ENCODE measurements at regions not wholly inside any gene's neighbourhood (a gene's known extent, or its start where the extent isn't known, plus 50 kb on each side); places are given as distances from the start of the nearest gene placed in this dataset.

GRCh38 chr9:96173640-96174039 lies 128.3 kb downstream of the HSD17B3 start:
- TF ChIP-seq TAF1 (IDR thresholded peaks at IDR 0.05; ENCODE audit: low read depth): no peak
- TF ChIP-seq RAD21 (IDR thresholded peaks at IDR 0.05; ENCODE audit: low read depth): no peak
- no peak for TF ChIP-seq CEBPB (IDR thresholded peaks at IDR 0.05)
- TF ChIP-seq EGR1 (IDR thresholded peaks at IDR 0.05): no peak

- TF ChIP-seq FOXM1 (IDR thresholded peaks at IDR 0.05; ENCODE audit: borderline replicate concordance, low read depth): no peak
- no peak for TF ChIP-seq CREB1 (IDR thresholded peaks at IDR 0.05; ENCODE audit: low read depth)
- TF ChIP-seq ZBTB7A (IDR thresholded peaks at IDR 0.05; ENCODE audit: low read depth): no peak
- TF ChIP-seq RAD21 (IDR thresholded peaks at IDR 0.05; ENCODE audit: low read depth): no peak
- no peak for TF ChIP-seq CEBPB (IDR thresholded peaks at IDR 0.05)
- TF ChIP-seq TCF12 (IDR thresholded peaks at IDR 0.05; ENCODE audit: low read depth): no peak
- no peak for TF ChIP-seq YY1 (IDR thresholded peaks at IDR 0.05; ENCODE audit: low read depth)
- TF ChIP-seq USF1 (IDR thresholded peaks at IDR 0.05): no peak
- TF ChIP-seq REST (IDR thresholded peaks at IDR 0.05; ENCODE audit: low read depth): no peak
- no peak for TF ChIP-seq NFIC (IDR thresholded peaks at IDR 0.05)
- TF ChIP-seq MAX (IDR thresholded peaks at IDR 0.05): no peak
- no peak for TF ChIP-seq EGR1 (IDR thresholded peaks at IDR 0.05)
- no peak for TF ChIP-seq EP300 (IDR thresholded peaks at IDR 0.05; ENCODE audit: borderline replicate concordance)
These were observed 129.2 kb downstream of the HSD17B3 start for GRCh38 chr9:96172797-96173196.

DNA sequence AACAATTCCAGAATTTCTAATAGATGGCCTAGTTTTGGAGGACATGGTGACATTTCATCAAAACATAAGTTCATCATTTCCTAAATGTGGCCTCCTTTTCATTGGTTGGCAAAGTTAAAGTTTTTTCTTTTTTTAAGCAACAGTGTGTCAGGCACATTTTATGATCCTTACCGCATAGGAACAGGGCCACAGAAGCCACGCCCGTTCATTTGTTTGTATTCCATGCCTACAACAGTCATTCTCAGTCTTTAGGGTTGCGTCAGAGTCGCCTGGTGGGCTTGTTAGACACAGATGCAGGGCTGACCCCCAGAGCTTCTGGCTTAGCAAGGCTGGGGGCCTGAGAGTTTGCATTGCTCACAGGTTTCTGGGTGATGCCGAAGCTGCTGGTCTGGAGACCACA lies 130.2 kb downstream of the HSD17B3 start:
- no peak for TF ChIP-seq NFIC (IDR thresholded peaks at IDR 0.05)
- TF ChIP-seq EP300 (IDR thresholded peaks at IDR 0.05; ENCODE audit: borderline replicate concordance): no peak
- no peak for TF ChIP-seq USF1 (IDR thresholded peaks at IDR 0.05)
- TF ChIP-seq FOXM1 (IDR thresholded peaks at IDR 0.05; ENCODE audit: borderline replicate concordance, low read depth): no peak
- no peak for TF ChIP-seq CEBPB (IDR thresholded peaks at IDR 0.05)
- TF ChIP-seq TEAD4 (IDR thresholded peaks at IDR 0.05): no peak
- TF ChIP-seq EGR1 (IDR thresholded peaks at IDR 0.05): no peak
- no peak for TF ChIP-seq TCF12 (IDR thresholded peaks at IDR 0.05; ENCODE audit: low read depth)
- no peak for TF ChIP-seq ZBTB7A (IDR thresholded peaks at IDR 0.05; ENCODE audit: low read depth)

DNA sequence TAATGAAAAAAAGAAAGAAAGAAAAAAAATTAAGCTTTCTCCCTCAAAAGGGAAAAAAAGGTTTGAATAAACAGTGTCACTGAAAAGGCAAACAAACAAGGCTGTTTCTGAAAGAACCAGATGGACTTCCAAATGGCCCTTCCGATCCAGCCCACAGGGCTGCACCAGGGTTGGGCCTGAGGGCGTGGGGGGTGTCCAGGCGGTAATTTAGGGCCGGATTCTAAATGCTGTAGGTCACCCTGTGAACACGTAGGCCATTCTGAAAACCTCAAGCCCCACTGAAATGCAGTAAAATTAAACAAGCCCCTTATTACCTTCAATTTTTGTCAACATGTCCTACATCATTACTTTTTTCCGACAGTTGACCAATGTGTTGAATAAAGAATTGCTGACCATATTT lies 132.1 kb downstream of the HSD17B3 start:
- TF ChIP-seq USF1 (IDR thresholded peaks at IDR 0.05): no peak
- TF ChIP-seq CREB1 (IDR thresholded peaks at IDR 0.05; ENCODE audit: low read depth): no peak
- no peak for TF ChIP-seq TCF12 (IDR thresholded peaks at IDR 0.05; ENCODE audit: low read depth)
- TF ChIP-seq EGR1 (IDR thresholded peaks at IDR 0.05): no peak
- TF ChIP-seq MAX (IDR thresholded peaks at IDR 0.05): no peak
- no peak for TF ChIP-seq YY1 (IDR thresholded peaks at IDR 0.05; ENCODE audit: low read depth)
- TF ChIP-seq FOXM1 (IDR thresholded peaks at IDR 0.05; ENCODE audit: borderline replicate concordance, low read depth): no peak
- TF ChIP-seq RAD21 (IDR thresholded peaks at IDR 0.05; ENCODE audit: low read depth): no peak
- TF ChIP-seq TEAD4 (IDR thresholded peaks at IDR 0.05): no peak
- TF ChIP-seq ZBTB7A (IDR thresholded peaks at IDR 0.05; ENCODE audit: low read depth): no peak
- no peak for TF ChIP-seq NFIC (IDR thresholded peaks at IDR 0.05)
- no peak for TF ChIP-seq EP300 (IDR thresholded peaks at IDR 0.05; ENCODE audit: borderline replicate concordance)

DNA sequence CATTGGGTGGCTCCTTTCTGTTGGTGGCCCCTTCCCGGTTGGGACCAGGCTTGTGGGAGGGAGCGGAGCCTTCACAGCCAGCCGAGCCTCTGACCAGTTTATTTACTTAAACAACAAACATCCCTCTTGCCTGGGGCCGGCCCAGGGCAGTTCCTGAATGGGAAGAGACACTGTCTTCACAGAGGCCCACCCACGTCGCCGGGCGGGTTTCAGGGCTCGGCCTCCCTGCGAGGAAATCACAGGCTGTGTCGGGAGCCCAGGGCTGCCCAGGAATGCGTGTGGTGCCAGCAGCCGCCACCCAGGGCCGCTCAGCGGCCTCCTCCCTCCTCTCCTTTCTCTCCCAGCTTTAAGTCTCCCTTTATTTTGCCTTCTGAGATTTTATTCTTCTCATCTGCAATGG lies 132.5 kb downstream of the HSD17B3 start:
- TF ChIP-seq REST (IDR thresholded peaks at IDR 0.05; ENCODE audit: low read depth) (no peak), FOXM1 (IDR thresholded peaks at IDR 0.05; ENCODE audit: borderline replicate concordance, low read depth) (no peak), YY1 (IDR thresholded peaks at IDR 0.05; ENCODE audit: low read depth) (no peak)

DNA sequence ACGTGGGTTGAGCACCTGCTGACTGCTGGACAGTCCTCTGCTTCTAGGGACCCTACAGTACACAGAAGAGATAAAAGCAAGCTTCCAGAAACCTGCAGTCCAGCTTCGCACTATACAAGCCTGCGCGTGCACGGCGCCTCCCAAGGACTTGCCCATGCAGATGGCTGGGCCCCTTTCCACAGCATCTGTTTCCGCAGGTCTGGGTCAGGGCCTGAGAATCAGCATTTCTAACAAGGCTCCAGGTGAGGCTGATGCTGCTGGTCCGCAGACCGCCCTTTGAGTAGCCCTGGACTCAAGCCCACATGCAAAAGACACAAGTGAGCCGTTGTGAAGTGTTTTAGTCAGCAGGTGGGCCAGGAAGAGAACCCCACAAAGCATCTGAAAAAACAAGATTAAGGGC lies 133.1 kb downstream of the HSD17B3 start:
- TF ChIP-seq ZBTB7A (IDR thresholded peaks at IDR 0.05; ENCODE audit: low read depth): no peak
- no peak for TF ChIP-seq TEAD4 (IDR thresholded peaks at IDR 0.05)
- TF ChIP-seq YY1 (IDR thresholded peaks at IDR 0.05; ENCODE audit: low read depth): no peak
- no peak for TF ChIP-seq FOXM1 (IDR thresholded peaks at IDR 0.05; ENCODE audit: borderline replicate concordance, low read depth)
- no peak for TF ChIP-seq USF1 (IDR thresholded peaks at IDR 0.05)
- TF ChIP-seq MAX (IDR thresholded peaks at IDR 0.05): no peak
- TF ChIP-seq TAF1 (IDR thresholded peaks at IDR 0.05; ENCODE audit: low read depth): no peak
- TF ChIP-seq RAD21 (IDR thresholded peaks at IDR 0.05; ENCODE audit: low read depth): no peak
- TF ChIP-seq CREB1 (IDR thresholded peaks at IDR 0.05; ENCODE audit: low read depth): no peak
- TF ChIP-seq EP300 (IDR thresholded peaks at IDR 0.05; ENCODE audit: borderline replicate concordance): no peak
- TF ChIP-seq REST (IDR thresholded peaks at IDR 0.05; ENCODE audit: low read depth): no peak
- TF ChIP-seq EGR1 (IDR thresholded peaks at IDR 0.05): no peak
- no peak for TF ChIP-seq TCF12 (IDR thresholded peaks at IDR 0.05; ENCODE audit: low read depth)
- no peak for TF ChIP-seq CEBPB (IDR thresholded peaks at IDR 0.05)
- no peak for TF ChIP-seq NFIC (IDR thresholded peaks at IDR 0.05)

All from Ishikawa (cell line).